GM13976 (cell line): ENCODE measurements at regions not wholly inside any gene's neighbourhood (a gene's known extent, or its start where the extent isn't known, plus 50 kb on each side); places are given as distances from the start of the nearest gene placed in this dataset.

Experiments
- DNase-seq: peaks from one replicate; pipeline ENCODE4 v3.0.0; 2012; ENCODE audit warnings: low spot score
- in situ Hi-C: fragments of 300-500 bp; cut with MboI; formaldehyde crosslinking; loops from one replicate; pipeline ENCODE4 v1.12.0; 2022; ENCODE audit warnings: low sequenced_read_pairs, mixed read lengths, inconsistent platforms; ENCODE audit not compliant: unreplicated experiment
- TF ChIP-seq, protein P1 (sequence below): IDR thresholded peaks from 2 replicates; pipeline ENCODE4 v1.5.1; 2012; ENCODE audit warnings: borderline replicate concordance, mild to moderate bottlenecking; ENCODE audit not compliant: insufficient read depth; ENCODE audit errors: extremely low read depth, missing control alignments, control extremely low read depth

DNA sequence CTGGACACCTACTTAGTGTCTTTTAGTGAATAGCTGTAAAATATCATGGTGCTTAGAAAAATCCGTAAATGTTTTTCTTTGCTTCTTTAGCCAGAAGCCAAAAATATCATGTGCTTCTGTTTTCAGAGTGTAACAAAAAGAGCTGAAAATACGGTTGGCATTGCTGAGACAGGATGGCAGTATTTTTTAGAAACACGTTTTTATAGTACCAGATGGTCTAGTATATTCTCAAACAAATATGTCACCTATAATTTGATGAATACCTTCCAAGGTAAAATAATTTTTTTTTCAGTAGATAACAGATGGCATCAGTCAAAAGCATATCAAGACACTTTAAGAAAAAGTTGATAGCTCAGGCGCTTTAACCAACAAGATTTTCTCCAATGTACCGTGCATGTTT is 326.6 kb downstream of the PHF14 start:
- in situ Hi-C loops, result no loop called here
- DNase-seq, result no peak
- TF ChIP-seq, protein P1, sequence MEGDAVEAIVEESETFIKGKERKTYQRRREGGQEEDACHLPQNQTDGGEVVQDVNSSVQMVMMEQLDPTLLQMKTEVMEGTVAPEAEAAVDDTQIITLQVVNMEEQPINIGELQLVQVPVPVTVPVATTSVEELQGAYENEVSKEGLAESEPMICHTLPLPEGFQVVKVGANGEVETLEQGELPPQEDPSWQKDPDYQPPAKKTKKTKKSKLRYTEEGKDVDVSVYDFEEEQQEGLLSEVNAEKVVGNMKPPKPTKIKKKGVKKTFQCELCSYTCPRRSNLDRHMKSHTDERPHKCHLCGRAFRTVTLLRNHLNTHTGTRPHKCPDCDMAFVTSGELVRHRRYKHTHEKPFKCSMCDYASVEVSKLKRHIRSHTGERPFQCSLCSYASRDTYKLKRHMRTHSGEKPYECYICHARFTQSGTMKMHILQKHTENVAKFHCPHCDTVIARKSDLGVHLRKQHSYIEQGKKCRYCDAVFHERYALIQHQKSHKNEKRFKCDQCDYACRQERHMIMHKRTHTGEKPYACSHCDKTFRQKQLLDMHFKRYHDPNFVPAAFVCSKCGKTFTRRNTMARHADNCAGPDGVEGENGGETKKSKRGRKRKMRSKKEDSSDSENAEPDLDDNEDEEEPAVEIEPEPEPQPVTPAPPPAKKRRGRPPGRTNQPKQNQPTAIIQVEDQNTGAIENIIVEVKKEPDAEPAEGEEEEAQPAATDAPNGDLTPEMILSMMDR, result no peak

DNA sequence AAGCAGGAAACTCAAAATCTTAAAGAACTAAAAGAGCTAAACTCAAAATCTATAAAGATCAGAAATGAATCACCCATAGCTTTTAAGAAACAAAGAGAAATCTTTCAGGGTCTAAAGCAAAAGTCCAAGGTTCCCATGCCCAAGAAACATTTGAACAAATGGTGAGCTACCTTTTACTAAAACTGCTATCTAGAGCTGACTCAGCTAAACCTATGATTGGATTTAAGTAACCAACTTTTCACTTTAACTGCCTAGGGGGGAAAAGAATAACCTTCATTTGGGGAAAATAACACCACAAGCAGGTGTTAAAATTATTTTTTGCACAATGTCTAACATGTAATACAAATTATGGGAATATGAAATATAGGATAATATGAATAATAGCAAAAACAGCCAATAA is 328.4 kb downstream of the PHF14 start:
- in situ Hi-C loops, result no loop called here
- TF ChIP-seq, protein P1, result no peak
- no peak for DNase-seq

DNA sequence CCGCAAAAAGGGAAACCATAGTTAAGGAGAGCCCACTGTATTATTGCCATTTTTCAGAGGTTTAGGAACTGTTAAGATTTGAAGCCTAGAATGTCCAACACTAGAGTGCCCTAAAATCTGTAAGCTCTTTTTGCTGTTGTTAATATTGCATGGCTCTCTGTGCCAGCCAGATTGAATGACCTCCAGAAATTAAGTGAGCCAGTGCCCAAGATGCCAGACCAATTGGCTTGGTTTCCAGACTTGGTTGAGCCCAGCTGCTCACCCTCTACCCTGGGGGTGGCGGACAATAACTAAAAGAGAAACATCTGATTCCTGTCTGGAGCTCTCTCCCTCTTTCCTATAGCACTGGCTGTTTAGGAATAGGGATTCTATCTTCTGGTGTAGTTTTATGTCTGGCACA is 340.1 kb downstream of the PHF14 start:
- in situ Hi-C loops, result no loop called here
- DNase-seq, result no peak
- TF ChIP-seq, protein P1, result no peak

DNA sequence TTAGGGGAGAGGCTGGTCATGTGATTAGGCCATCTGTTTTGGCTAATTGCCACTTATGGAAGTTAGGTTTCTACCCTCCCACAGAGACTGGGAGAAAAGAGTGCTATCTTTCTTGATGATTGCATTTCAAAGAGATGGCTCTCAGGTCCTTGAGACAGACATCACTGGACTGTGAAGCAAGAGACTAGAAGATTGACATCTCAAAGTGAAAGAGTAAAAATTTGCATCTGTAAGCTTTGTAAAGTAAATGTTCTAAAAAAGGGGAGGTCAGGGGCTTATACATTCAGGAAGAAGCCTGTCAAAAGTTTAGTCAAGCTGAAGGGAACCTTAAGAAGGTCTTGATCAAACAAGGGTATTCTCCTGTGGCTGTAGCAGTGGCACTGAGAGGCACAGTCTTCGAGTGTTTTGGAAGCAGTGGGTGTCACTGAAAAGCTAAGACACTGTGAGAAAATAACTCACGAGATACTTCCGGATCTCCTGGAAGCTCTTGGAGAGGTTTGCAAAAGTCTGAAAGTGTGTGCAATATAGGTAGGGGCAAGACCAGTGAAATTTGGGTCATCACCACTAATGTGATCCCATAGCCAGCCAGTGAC is 342.1 kb downstream of the PHF14 start:
- in situ Hi-C loops, result no loop called here

DNA sequence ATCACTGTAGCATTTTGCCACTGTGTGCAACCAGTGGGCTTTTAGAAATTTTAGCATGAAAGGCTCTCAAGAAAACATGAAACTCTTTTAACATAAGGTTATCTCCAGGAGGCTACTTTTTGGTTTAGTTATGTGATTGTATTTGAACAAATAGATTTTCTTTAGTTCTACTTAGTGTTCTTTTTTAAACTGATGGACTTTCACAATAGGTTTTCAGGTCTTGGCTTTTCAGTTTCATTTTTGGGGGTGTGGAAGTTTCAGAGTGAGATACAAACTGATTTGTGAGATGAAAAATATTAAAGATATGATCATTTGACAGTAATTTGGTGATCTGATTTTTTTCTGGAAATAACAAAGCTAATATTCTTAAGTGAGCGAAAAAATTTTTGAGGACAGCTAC is 344.1 kb downstream of the PHF14 start:
- TF ChIP-seq, protein P1, result no peak
- in situ Hi-C loops, result no loop called here
- no peak for DNase-seq

More for the DNA sequence above, 342.1 kb downstream of the PHF14 start:
- TF ChIP-seq, protein P1, result no peak
- no peak for DNase-seq

DNA sequence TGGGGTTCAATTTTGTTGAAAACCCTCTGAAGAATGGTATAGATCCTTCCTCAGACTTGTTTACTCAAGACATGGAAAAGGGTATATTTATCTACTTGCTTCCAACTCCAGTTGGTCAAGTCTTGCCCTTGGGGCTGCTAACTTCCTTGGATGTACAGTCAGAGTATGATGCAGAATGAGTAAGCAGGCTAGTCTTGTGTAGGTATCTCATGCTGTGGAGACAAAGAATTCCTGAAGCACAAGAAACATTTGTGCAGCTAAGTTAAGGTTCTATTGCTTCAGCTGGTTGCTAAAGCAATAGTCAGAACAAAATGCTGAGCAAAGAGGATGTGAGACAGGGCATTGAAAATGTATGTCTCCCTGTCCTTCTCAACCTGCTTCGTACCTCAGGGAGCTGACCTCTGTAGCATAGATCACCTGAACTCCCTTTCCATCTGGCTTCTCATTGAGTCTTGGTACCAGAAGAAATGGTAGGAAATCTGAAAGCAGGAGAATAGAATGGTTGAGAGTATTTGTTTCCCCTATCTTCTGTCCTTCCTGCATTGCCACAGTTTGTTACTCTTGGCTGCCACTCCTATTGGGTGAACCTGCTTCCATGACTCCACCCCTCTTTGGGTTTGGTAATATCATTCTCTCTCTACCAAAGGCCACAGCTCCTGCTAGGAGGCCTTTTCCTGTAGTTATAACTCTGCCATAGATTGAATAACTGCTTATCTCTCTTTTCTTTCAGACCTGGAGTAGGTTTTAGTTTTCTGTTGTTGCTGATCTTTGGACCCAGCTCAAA is 346.0 kb downstream of the PHF14 start:
- TF ChIP-seq, protein P1, result no peak
- in situ Hi-C loops, result no loop called here
- no peak for DNase-seq
